ENCODE measurements at regions not wholly inside any gene's neighbourhood (a gene's known extent, or its start where the extent isn't known, plus 50 kb on each side); places are given as distances from the start of the nearest gene placed in this dataset.

- H3K27me3 ChIP-seq (ENCODE audit: insufficient read depth, low read length, poor library complexity): no peaks in the 10 kb centered on the region
- WGBS (ENCODE audit: extremely low coverage, insufficient coverage, low lambda C conversion rate): no CpG with 5 or more reads among the region's 11 CpGs
Observed at GRCh38 chr1:31502926-31503511, 73.3 kb upstream of the TINAGL1 start.

GRCh38 chr1:31503570-31503969 is 72.7 kb upstream of the TINAGL1 start:
- H3K9ac ChIP-seq (ENCODE audit: low read length): no peak overlapping the region
- peaks cover 19% of the 10 kb centered on the region for H3K4me1 ChIP-seq (ENCODE audit: control insufficient read depth, low read depth, low read length)
- no peak overlapping the region for H4K8ac ChIP-seq (ENCODE audit: low read depth, low read length)
- no peak overlapping the region for H3K27ac ChIP-seq (ENCODE audit: low read depth, low read length)
- H2AK5ac ChIP-seq (ENCODE audit: low read length): no peak overlapping the region
- H3K36me3 ChIP-seq (ENCODE audit: control insufficient read depth, insufficient read depth, low read length): no peaks in the 10 kb centered on the region
- H3K4ac ChIP-seq (ENCODE audit: low read depth, low read length): no peak overlapping the region
- peak overlapping the region; percentile 3 for H3K56ac ChIP-seq (ENCODE audit: low read length)
- H4K5ac ChIP-seq (ENCODE audit: low read length): no peak overlapping the region
- no peaks in the 10 kb centered on the region for H3K79me1 ChIP-seq (ENCODE audit: low read length)
- H3K18ac ChIP-seq (ENCODE audit: low read length): no peak overlapping the region
- H2BK15ac ChIP-seq (replicated peaks; ENCODE audit: low read depth): no peak overlapping the region
- no peak overlapping the region for H2BK120ac ChIP-seq (ENCODE audit: low read depth, low read length)
- no CpG with 5 or more reads among the region's 4 CpGs for WGBS (ENCODE audit: extremely low coverage, insufficient coverage, low lambda C conversion rate)
- H3K23ac ChIP-seq (ENCODE audit: low read length): no peak overlapping the region
- no peak for DNase-seq
- no peaks in the 10 kb centered on the region for H3K27me3 ChIP-seq (ENCODE audit: insufficient read depth, low read length, poor library complexity)
- H3K4me3 ChIP-seq (ENCODE audit: low read length): no peak overlapping the region
- no peaks in the 10 kb centered on the region for H3K79me2 ChIP-seq (ENCODE audit: control insufficient read depth, insufficient read depth, low read length)
- no peak overlapping the region for H2BK5ac ChIP-seq (ENCODE audit: low read length)
- H3K4me2 ChIP-seq (ENCODE audit: low read length): no peak overlapping the region

More at GRCh38 chr1:31502926-31503511, 73.3 kb upstream of the TINAGL1 start:
- H3K4ac ChIP-seq (ENCODE audit: low read depth, low read length): no peak overlapping the region
- H3K4me1 ChIP-seq (ENCODE audit: control insufficient read depth, low read depth, low read length): peaks cover 19% of the 10 kb centered on the region
- no peak overlapping the region for H3K18ac ChIP-seq (ENCODE audit: low read length)
- H4K5ac ChIP-seq (ENCODE audit: low read length): no peak overlapping the region
- no peak overlapping the region for H3K23ac ChIP-seq (ENCODE audit: low read length)
- peak overlapping the region; percentile 64 for H3K56ac ChIP-seq (ENCODE audit: low read length)
- no peak overlapping the region for H3K4me2 ChIP-seq (ENCODE audit: low read length)
- peak; percentile 89 for DNase-seq
- no peak overlapping the region for H3K27ac ChIP-seq (ENCODE audit: low read depth, low read length)
- no peak overlapping the region for H2BK120ac ChIP-seq (ENCODE audit: low read depth, low read length)
- H3K79me2 ChIP-seq (ENCODE audit: control insufficient read depth, insufficient read depth, low read length): no peaks in the 10 kb centered on the region
- H2AK5ac ChIP-seq (ENCODE audit: low read length): peak overlapping the region; percentile 72
- no peaks in the 10 kb centered on the region for H3K36me3 ChIP-seq (ENCODE audit: control insufficient read depth, insufficient read depth, low read length)
- H2BK15ac ChIP-seq (replicated peaks; ENCODE audit: low read depth): no peak overlapping the region
- peak overlapping the region; percentile 11 for H3K9ac ChIP-seq (ENCODE audit: low read length)
- H4K8ac ChIP-seq (ENCODE audit: low read depth, low read length): no peak overlapping the region
- peak overlapping the region; percentile 75 for H2BK5ac ChIP-seq (ENCODE audit: low read length)
- no peaks in the 10 kb centered on the region for H3K79me1 ChIP-seq (ENCODE audit: low read length)
- no peak overlapping the region for H3K4me3 ChIP-seq (ENCODE audit: low read length)

GRCh38 chr1:31504001-31504400 is 72.3 kb upstream of the TINAGL1 start:
- H3K79me2 ChIP-seq (ENCODE audit: control insufficient read depth, insufficient read depth, low read length): no peaks in the 10 kb centered on the region
- no peak overlapping the region for H4K5ac ChIP-seq (ENCODE audit: low read length)
- H3K56ac ChIP-seq (ENCODE audit: low read length): peak overlapping the region; percentile 3
- H3K27ac ChIP-seq (ENCODE audit: low read depth, low read length): no peak overlapping the region
- no peak overlapping the region for H3K4me3 ChIP-seq (ENCODE audit: low read length)
- H2BK120ac ChIP-seq (ENCODE audit: low read depth, low read length): no peak overlapping the region
- H4K8ac ChIP-seq (ENCODE audit: low read depth, low read length): no peak overlapping the region
- no peaks in the 10 kb centered on the region for H3K36me3 ChIP-seq (ENCODE audit: control insufficient read depth, insufficient read depth, low read length)
- H2BK5ac ChIP-seq (ENCODE audit: low read length): no peak overlapping the region
- H3K27me3 ChIP-seq (ENCODE audit: insufficient read depth, low read length, poor library complexity): no peaks in the 10 kb centered on the region
- H2BK15ac ChIP-seq (replicated peaks; ENCODE audit: low read depth): no peak overlapping the region
- peaks cover 19% of the 10 kb centered on the region for H3K4me1 ChIP-seq (ENCODE audit: control insufficient read depth, low read depth, low read length)
- no CpG with 5 or more reads among the region's 8 CpGs for WGBS (ENCODE audit: extremely low coverage, insufficient coverage, low lambda C conversion rate)
- no peak overlapping the region for H3K4ac ChIP-seq (ENCODE audit: low read depth, low read length)
- no peak overlapping the region for H2AK5ac ChIP-seq (ENCODE audit: low read length)
- no peak overlapping the region for H3K4me2 ChIP-seq (ENCODE audit: low read length)
- H3K79me1 ChIP-seq (ENCODE audit: low read length): no peaks in the 10 kb centered on the region
- H3K9ac ChIP-seq (ENCODE audit: low read length): no peak overlapping the region
- H3K18ac ChIP-seq (ENCODE audit: low read length): no peak overlapping the region
- H3K23ac ChIP-seq (ENCODE audit: low read length): no peak overlapping the region
- DNase-seq: no peak

- Histone ChIP-seq H3K4me2 (ENCODE audit: low read length) (no peak overlapping the region), H3K27ac (ENCODE audit: low read depth, low read length) (no peak overlapping the region), H4K5ac (ENCODE audit: low read length) (no peak overlapping the region), H3K4me3 (ENCODE audit: low read length) (no peak overlapping the region), H2AK5ac (ENCODE audit: low read length) (no peak overlapping the region), H3K4ac (ENCODE audit: low read depth, low read length) (no peak overlapping the region), H2BK120ac (ENCODE audit: low read depth, low read length) (no peak overlapping the region), H3K4me1 (ENCODE audit: control insufficient read depth, low read depth, low read length) (peaks cover 17% of the 10 kb centered on the region), H3K23ac (ENCODE audit: low read length) (no peak overlapping the region), H3K18ac (ENCODE audit: low read length) (no peak overlapping the region), H3K27me3 (ENCODE audit: insufficient read depth, low read length, poor library complexity) (no peaks in the 10 kb centered on the region), H4K8ac (ENCODE audit: low read depth, low read length) (no peak overlapping the region), H3K79me2 (ENCODE audit: control insufficient read depth, insufficient read depth, low read length) (no peaks in the 10 kb centered on the region), H3K79me1 (ENCODE audit: low read length) (no peaks in the 10 kb centered on the region), H3K56ac (ENCODE audit: low read length) (peak overlapping the region; percentile 49), H2BK15ac (replicated peaks; ENCODE audit: low read depth) (no peak overlapping the region), H2BK5ac (ENCODE audit: low read length) (no peak overlapping the region), H3K36me3 (ENCODE audit: control insufficient read depth, insufficient read depth, low read length) (no peaks in the 10 kb centered on the region), H3K9ac (ENCODE audit: low read length) (no peak overlapping the region)
- WGBS (ENCODE audit: extremely low coverage, insufficient coverage, low lambda C conversion rate): no CpG with 5 or more reads among the region's 13 CpGs
- DNase-seq: no peak
Observed at GRCh38 chr1:31505911-31506497, 70.3 kb upstream of the TINAGL1 start.

GRCh38 chr1:31507221-31507620 is 69.1 kb upstream of the TINAGL1 start:
- Histone ChIP-seq H2BK120ac (ENCODE audit: low read depth, low read length) (no peak overlapping the region), H3K27ac (ENCODE audit: low read depth, low read length) (no peak overlapping the region), H2BK15ac (replicated peaks; ENCODE audit: low read depth) (no peak overlapping the region), H3K23ac (ENCODE audit: low read length) (no peak overlapping the region), H2AK5ac (ENCODE audit: low read length) (no peak overlapping the region), H3K27me3 (ENCODE audit: insufficient read depth, low read length, poor library complexity) (no peaks in the 10 kb centered on the region), H3K79me1 (ENCODE audit: low read length) (no peaks in the 10 kb centered on the region), H3K4me2 (ENCODE audit: low read length) (no peak overlapping the region), H3K4me1 (ENCODE audit: control insufficient read depth, low read depth, low read length) (peaks cover 19% of the 10 kb centered on the region), H3K18ac (ENCODE audit: low read length) (no peak overlapping the region), H3K79me2 (ENCODE audit: control insufficient read depth, insufficient read depth, low read length) (no peaks in the 10 kb centered on the region), H2BK5ac (ENCODE audit: low read length) (no peak overlapping the region), H3K36me3 (ENCODE audit: control insufficient read depth, insufficient read depth, low read length) (no peaks in the 10 kb centered on the region), H3K4ac (ENCODE audit: low read depth, low read length) (no peak overlapping the region), H4K5ac (ENCODE audit: low read length) (no peak overlapping the region), H3K9ac (ENCODE audit: low read length) (no peak overlapping the region), H3K4me3 (ENCODE audit: low read length) (no peak overlapping the region), H3K56ac (ENCODE audit: low read length) (no peak overlapping the region), H4K8ac (ENCODE audit: low read depth, low read length) (no peak overlapping the region)
- DNase-seq: no peak
- no CpG with 5 or more reads among the region's 9 CpGs for WGBS (ENCODE audit: extremely low coverage, insufficient coverage, low lambda C conversion rate)

Measured in mesendoderm (in vitro differentiated cells).